HCT116 (cell line): ENCODE measurements at regions not wholly inside any gene's neighbourhood (a gene's known extent, or its start where the extent isn't known, plus 50 kb on each side); places are given as distances from the start of the nearest gene placed in this dataset.

Source experiments
- ATAC-seq: fragments of 200-7000 bp; cut with Tn5 transposase; 2 replicates; pipeline ENCODE4 v1.9.1; 2020; ENCODE audit warnings: mild to moderate bottlenecking, moderate library complexity
- BruUV-seq: library from RNA; stranded (reverse); fragments of 400-500 nt; replicated peaks from 2 replicates; lab custom pipeline; 2021; lab: Mats Ljungman, UMichigan
- CTCF ChIA-PET: fragments of 300-600 bp; sonication (Branson Sonifier 250); formaldehyde crosslinking; loops from one replicate; lab custom pipeline; 2021; ENCODE audit warnings: antibody characterized with exemption; lab: Charles Lee
- POLR2A ChIA-PET: fragments of 300-600, 350-600 bp; sonication (Branson Sonifier 250); formaldehyde crosslinking; loops from one replicate; lab custom pipeline; 2021; ENCODE audit warnings: antibody characterized with exemption; lab: Charles Lee
- RAD21 ChIA-PET, 2 experiments: fragments of 300-600 bp; sonication (Branson Sonifier 250); formaldehyde crosslinking; loops; one replicate each; lab custom pipeline; 2023; ENCODE audit warnings: low total read pairs in 2 of 2; ENCODE audit not compliant: uncharacterized antibody in 2 of 2, unreplicated experiment in 2 of 2, low non-redundant PET in 1 of 2; lab: Charles Lee
- DNase-seq: peaks from one replicate; pipeline ENCODE4 v3.0.0-alpha.2; 2010; ENCODE audit warnings: low read depth, low spot score
- H2AFZ ChIP-seq: fragments of 200-600 bp; shearing (Covaris generic), sonication (generic); 2 replicates; pipeline ENCODE4 v1.6.1; 2017; ENCODE audit warnings: low read depth, mixed run types, mixed read lengths, antibody characterized with exemption, low read length; ENCODE audit not compliant: poor library complexity, severe bottlenecking
- H3K27ac ChIP-seq: 2 replicates; pipeline ENCODE4 v1.5.1; 2012; ENCODE audit warnings: low read depth, low read length
- H3K27me3 ChIP-seq: fragments of 200-600 bp; sonication (generic); 2 replicates; pipeline ENCODE4 v1.6.1; 2016; ENCODE audit warnings: mixed run types, low read length, mixed read lengths; ENCODE audit not compliant: insufficient read depth
- H3K36me3 ChIP-seq, 2 experiments: fragments of 200-500 bp in 1 of 2; fragments of 200-600 bp in 1 of 2; sonication (Bioruptor generic) in 1 of 2; sonication (generic) in 1 of 2; 2 replicates each; pipeline versions ENCODE4 v1.5.1 to v1.6.1; 2014 to 2016; ENCODE audit warnings: low read length in 2 of 2, inconsistent platforms in 1 of 2, mixed read lengths in 1 of 2, mixed run types in 1 of 2; ENCODE audit not compliant: insufficient read depth in 2 of 2, control insufficient read depth in 1 of 2
- H3K4me1 ChIP-seq, 2 experiments: fragments of 200-600 bp in 1 of 2; sonication (generic) in 1 of 2; 2 replicates each; pipeline versions ENCODE4 v1.5.1 to v1.6.1; 2012 to 2017; ENCODE audit warnings: low read length in 2 of 2, inconsistent platforms in 1 of 2, mild to moderate bottlenecking in 1 of 2, mixed read lengths in 1 of 2, mixed run types in 1 of 2, moderate library complexity in 1 of 2; ENCODE audit not compliant: insufficient read depth in 2 of 2, control insufficient read depth in 1 of 2
- H3K4me2 ChIP-seq: fragments of 200-600 bp; sonication (generic); 2 replicates; pipeline ENCODE4 v1.6.1; 2017; ENCODE audit warnings: mixed run types, low read length, mixed read lengths
- H3K4me3 ChIP-seq, 2 experiments: fragments of 200-600 bp in 1 of 2; sonication (generic) in 1 of 2; replicated peaks in 1 of 2; 2 replicates each; pipeline ENCODE4 v1.5.1; 2011 to 2016; ENCODE audit warnings: low read length in 2 of 2, control low read depth in 1 of 2, low read depth in 1 of 2, mild to moderate bottlenecking in 1 of 2, mixed read lengths in 1 of 2, mixed run types in 1 of 2
- H3K79me2 ChIP-seq: fragments of 200-600 bp; sonication (generic); 2 replicates; pipeline ENCODE4 v1.6.1; 2017; ENCODE audit warnings: mild to moderate bottlenecking, mixed run types, low read length, moderate library complexity, mixed read lengths; ENCODE audit not compliant: insufficient read depth
- H3K9ac ChIP-seq: fragments of 200-600 bp; sonication (generic); 2 replicates; pipeline ENCODE4 v1.6.1; 2016; ENCODE audit warnings: low read length, mixed read lengths
- H3K9me2 ChIP-seq: fragments of 200-600 bp; sonication (generic), shearing (Covaris generic); 2 replicates; pipeline ENCODE4 v1.6.1; 2017; ENCODE audit warnings: mixed run types, mild to moderate bottlenecking, moderate library complexity; ENCODE audit not compliant: insufficient read depth
- H3K9me3 ChIP-seq, 2 experiments: fragments of 200-500 bp in 1 of 2; fragments of 200-600 bp in 1 of 2; sonication (Bioruptor generic) in 1 of 2; sonication (generic) in 1 of 2; 2 replicates each; pipeline ENCODE4 v1.6.1; 2014 to 2017; ENCODE audit warnings: low read length in 2 of 2, mixed read lengths in 2 of 2, inconsistent platforms in 1 of 2, low read depth in 1 of 2, mild to moderate bottlenecking in 1 of 2, mixed run types in 1 of 2, moderate library complexity in 1 of 2; ENCODE audit not compliant: control insufficient read depth in 1 of 2, insufficient read depth in 1 of 2
- H4K20me1 ChIP-seq: fragments of 200-600 bp; sonication (generic), shearing (Covaris generic); 2 replicates; pipeline ENCODE4 v1.6.1; 2017; ENCODE audit warnings: mixed run types, mild to moderate bottlenecking, moderate library complexity; ENCODE audit not compliant: insufficient read depth
- ELF1 ChIP-seq: IDR thresholded peaks from 2 replicates; pipeline ENCODE4 v1.6.1; 2012; ENCODE audit warnings: low read depth, borderline replicate concordance
- FOSL1 ChIP-seq: IDR thresholded peaks from 2 replicates; pipeline ENCODE4 v1.6.1; 2012; ENCODE audit warnings: low read depth
- JUND ChIP-seq: IDR thresholded peaks from 2 replicates; pipeline ENCODE4 v1.6.1; 2012
- POLR2AphosphoS5 ChIP-seq: IDR thresholded peaks from 2 replicates; pipeline ENCODE4 v1.6.1; 2011; ENCODE audit warnings: mild to moderate bottlenecking, low read depth, low read length, moderate library complexity
- SP1 ChIP-seq: IDR thresholded peaks from 2 replicates; pipeline ENCODE4 v1.6.1; 2012; ENCODE audit warnings: low read depth
- TCF7L2 ChIP-seq: IDR thresholded peaks from 2 replicates; pipeline ENCODE4 v1.7.0; 2011; ENCODE audit warnings: borderline replicate concordance, inconsistent platforms; ENCODE audit not compliant: insufficient read depth, insufficient read length; ENCODE audit errors: extremely low read depth
- YY1 ChIP-seq: IDR thresholded peaks from 2 replicates; pipeline ENCODE4 v1.6.1; 2011; ENCODE audit warnings: low read length, low read depth, moderate library complexity, mild to moderate bottlenecking; ENCODE audit not compliant: insufficient replicate concordance; ENCODE audit errors: extremely low read depth
- ZFX ChIP-seq: fragments of 450-650 bp; IDR thresholded peaks from 2 replicates; pipeline ENCODE4 v1.6.1; 2017
- ZNF274 ChIP-seq: fragments of 200-500 bp; sonication (Bioruptor generic); IDR thresholded peaks from 2 replicates; pipeline ENCODE4 v1.6.1; 2014; ENCODE audit warnings: mild to moderate bottlenecking, low read depth, low read length, inconsistent platforms
- intact Hi-C: fragments of 100-400 bp; cut with micrococcal nuclease; formaldehyde crosslinking; loops from 2 replicates; pipeline ENCODE4 v1.10.0; 2022
- TF ChIP-seq, protein P1 (sequence below), 3 experiments: fragments of 200-600 bp in 1 of 3; sonication (generic) in 1 of 3; IDR thresholded peaks in 2 of 3; conservative IDR thresholded peaks in 1 of 3; 2 replicates each; pipeline ENCODE4 v1.5.1; 2012 to 2017; ENCODE audit warnings: low read depth in 2 of 3, low read length in 2 of 3, antibody characterized with exemption in 1 of 3, borderline replicate concordance in 1 of 3, control low read depth in 1 of 3, mild to moderate bottlenecking in 1 of 3, mixed read lengths in 1 of 3, mixed run types in 1 of 3, moderate library complexity in 1 of 3; ENCODE audit not compliant: insufficient read depth in 1 of 3
- TF ChIP-seq, protein P2 (sequence below): IDR thresholded peaks from 2 replicates; pipeline ENCODE4 v1.6.1; 2012
- TF ChIP-seq, protein P3 (sequence below): IDR thresholded peaks from 2 replicates; pipeline ENCODE4 v1.6.1; 2012; ENCODE audit warnings: low read depth

DNA sequence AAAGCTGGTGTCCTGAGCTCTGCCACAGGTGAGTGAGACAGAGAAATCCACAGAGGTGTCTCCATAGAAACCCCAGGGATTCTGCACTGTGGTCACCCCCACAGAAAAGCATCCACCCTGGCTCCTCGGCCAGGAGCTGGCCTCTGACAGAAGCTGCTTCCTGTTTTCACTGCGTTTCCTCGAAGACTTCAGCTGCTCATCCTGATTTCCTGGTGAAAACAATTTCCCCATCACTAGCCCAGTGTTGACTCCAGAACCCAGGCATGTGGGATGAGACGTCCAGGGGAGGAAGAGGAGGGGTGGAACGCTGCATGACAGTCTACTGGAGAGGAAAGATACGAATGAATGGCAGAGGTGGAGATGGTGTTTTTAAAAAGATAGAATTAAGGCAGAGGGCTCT is 60.3 kb upstream of the GPR45 start:
- POLR2A ChIA-PET, result no interaction called here
- RAD21 ChIA-PET, result no interaction called here
- TF ChIP-seq, protein P1, sequence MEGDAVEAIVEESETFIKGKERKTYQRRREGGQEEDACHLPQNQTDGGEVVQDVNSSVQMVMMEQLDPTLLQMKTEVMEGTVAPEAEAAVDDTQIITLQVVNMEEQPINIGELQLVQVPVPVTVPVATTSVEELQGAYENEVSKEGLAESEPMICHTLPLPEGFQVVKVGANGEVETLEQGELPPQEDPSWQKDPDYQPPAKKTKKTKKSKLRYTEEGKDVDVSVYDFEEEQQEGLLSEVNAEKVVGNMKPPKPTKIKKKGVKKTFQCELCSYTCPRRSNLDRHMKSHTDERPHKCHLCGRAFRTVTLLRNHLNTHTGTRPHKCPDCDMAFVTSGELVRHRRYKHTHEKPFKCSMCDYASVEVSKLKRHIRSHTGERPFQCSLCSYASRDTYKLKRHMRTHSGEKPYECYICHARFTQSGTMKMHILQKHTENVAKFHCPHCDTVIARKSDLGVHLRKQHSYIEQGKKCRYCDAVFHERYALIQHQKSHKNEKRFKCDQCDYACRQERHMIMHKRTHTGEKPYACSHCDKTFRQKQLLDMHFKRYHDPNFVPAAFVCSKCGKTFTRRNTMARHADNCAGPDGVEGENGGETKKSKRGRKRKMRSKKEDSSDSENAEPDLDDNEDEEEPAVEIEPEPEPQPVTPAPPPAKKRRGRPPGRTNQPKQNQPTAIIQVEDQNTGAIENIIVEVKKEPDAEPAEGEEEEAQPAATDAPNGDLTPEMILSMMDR (IDR thresholded peaks at IDR 0.05 in 2 of 3, conservative IDR thresholded peaks at IDR 0.05 in 1 of 3; ENCODE audit: borderline replicate concordance in 1 of 3, insufficient read depth in 1 of 3, low read depth in 2 of 3, low read length in 2 of 3), result no peak
- TF ChIP-seq, protein P2, sequence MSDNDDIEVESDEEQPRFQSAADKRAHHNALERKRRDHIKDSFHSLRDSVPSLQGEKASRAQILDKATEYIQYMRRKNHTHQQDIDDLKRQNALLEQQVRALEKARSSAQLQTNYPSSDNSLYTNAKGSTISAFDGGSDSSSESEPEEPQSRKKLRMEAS, result no peak
- no peak for TF ChIP-seq SP1
- no peak for TF ChIP-seq FOSL1
- TF ChIP-seq ELF1, result no peak
- TF ChIP-seq, protein P3, sequence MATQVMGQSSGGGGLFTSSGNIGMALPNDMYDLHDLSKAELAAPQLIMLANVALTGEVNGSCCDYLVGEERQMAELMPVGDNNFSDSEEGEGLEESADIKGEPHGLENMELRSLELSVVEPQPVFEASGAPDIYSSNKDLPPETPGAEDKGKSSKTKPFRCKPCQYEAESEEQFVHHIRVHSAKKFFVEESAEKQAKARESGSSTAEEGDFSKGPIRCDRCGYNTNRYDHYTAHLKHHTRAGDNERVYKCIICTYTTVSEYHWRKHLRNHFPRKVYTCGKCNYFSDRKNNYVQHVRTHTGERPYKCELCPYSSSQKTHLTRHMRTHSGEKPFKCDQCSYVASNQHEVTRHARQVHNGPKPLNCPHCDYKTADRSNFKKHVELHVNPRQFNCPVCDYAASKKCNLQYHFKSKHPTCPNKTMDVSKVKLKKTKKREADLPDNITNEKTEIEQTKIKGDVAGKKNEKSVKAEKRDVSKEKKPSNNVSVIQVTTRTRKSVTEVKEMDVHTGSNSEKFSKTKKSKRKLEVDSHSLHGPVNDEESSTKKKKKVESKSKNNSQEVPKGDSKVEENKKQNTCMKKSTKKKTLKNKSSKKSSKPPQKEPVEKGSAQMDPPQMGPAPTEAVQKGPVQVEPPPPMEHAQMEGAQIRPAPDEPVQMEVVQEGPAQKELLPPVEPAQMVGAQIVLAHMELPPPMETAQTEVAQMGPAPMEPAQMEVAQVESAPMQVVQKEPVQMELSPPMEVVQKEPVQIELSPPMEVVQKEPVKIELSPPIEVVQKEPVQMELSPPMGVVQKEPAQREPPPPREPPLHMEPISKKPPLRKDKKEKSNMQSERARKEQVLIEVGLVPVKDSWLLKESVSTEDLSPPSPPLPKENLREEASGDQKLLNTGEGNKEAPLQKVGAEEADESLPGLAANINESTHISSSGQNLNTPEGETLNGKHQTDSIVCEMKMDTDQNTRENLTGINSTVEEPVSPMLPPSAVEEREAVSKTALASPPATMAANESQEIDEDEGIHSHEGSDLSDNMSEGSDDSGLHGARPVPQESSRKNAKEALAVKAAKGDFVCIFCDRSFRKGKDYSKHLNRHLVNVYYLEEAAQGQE, result no peak
- no peak for TF ChIP-seq POLR2AphosphoS5
- TF ChIP-seq ZFX, result no peak
- no peak for TF ChIP-seq JUND
- no peak for TF ChIP-seq YY1
- no peak for TF ChIP-seq TCF7L2
- TF ChIP-seq ZNF274, result no peak
- Histone ChIP-seq H3K79me2 (no peaks in the 10 kb centered on the region), H3K9ac (no peak overlapping the region), H4K20me1 (no peaks in the 10 kb centered on the region), H3K9me2 (no peaks in the 10 kb centered on the region), H3K36me3 (no peaks in the 10 kb centered on the region), H2AFZ (no peak overlapping the region), H3K4me3 (no peak overlapping the region), H3K4me2 (no peak overlapping the region), H3K4me1 (peaks cover 9 to 15% of the 10 kb centered on the region in 2 experiments; a peak in 3 of 4 replicates), H3K9me3 (no peaks in the 10 kb centered on the region), H3K27me3 (0 out of 2 replicates have a peak, but pooled peaks cover under 1% of the 10 kb centered on the region), H3K27ac (no peak overlapping the region)
- no TSS peak for BruUV-seq
- ATAC-seq, result no peak
- no peak for DNase-seq
- CTCF ChIA-PET, result interaction anchor here (0.8 kb wide), 1 partner anchor 51 kb away, joined by 3 read pairs; no protein-coding TSS in a partner anchor
- intact Hi-C loops, result no loop called here
